ELR (cell line): ENCODE measurements at regions not wholly inside any gene's neighbourhood (a gene's known extent, or its start where the extent isn't known, plus 50 kb on each side); places are given as distances from the start of the nearest gene placed in this dataset.
A peak's percentile ranks its signal among the peaks of the same experiment; 100 is the strongest.
"Not testable (repeated sequence)": the region's sequence is repeated elsewhere in the genome, so short reads cannot be mapped to it uniquely, and the experiment has no call there.

Source experiments
- DNase-seq: peaks from one replicate; pipeline ENCODE4 v3.0.0-alpha.2; 2015; ENCODE audit warnings: low read depth

- DNase-seq, result no peak
Measured at GRCh38 chr5:105695941-105696340, 1974.8 kb downstream of the EFNA5 start.

GRCh38 chr5:105689596-105689995, 1981.1 kb downstream of the EFNA5 start:
- DNase-seq, result no peak

DNA sequence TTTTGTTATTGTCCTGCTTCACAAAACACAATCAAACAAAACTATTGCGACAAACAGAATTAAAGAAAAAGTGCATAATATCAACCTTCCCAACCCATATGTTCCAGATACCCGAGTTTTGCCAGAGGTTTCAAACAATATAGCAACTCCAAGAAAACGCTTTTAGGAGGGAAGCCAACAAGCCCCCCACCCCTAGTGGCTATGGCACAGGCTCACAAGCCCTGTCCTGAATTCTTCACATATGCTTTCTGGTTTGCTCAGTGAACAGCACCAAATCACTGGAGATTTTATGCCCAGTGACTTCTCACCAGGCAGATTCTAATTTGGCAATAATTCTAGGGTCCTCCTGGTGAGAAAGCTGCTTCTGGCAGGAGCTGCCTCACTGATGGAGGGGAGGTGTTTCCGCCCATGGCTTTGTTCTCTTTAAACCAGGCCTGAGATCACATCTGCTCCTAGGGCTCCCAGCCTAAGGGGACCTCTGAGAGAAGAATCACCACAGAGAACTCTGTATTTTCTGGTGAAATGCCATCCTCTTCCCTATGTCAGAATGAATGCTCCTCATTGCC, 1982.4 kb downstream of the EFNA5 start:
- no peak for DNase-seq

DNA sequence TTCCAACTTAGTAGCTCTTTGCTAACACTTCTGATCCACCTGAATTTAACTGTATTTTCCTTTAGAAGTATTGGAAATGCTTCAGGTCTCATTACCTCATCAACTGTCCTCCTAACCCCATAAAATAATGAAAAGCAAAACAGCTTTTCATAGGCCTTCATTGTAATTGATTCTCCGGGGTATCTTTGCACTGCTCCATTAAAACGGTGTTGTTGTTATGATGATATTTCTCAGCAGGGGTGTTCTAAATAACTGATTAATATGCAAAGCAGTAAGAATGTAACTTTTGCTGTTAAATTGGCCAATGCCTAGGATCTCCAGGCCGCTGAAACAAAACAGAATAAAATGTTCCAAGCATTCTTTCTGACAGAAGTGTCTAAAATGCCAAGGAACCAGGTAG, 1983.2 kb downstream of the EFNA5 start:
- DNase-seq, result no peak

- DNase-seq, result no peak
Measured at GRCh38 chr5:105685884-105686283, 1984.9 kb downstream of the EFNA5 start.

GRCh38 chr5:105684799-105685198, 1985.9 kb downstream of the EFNA5 start:
- no peak for DNase-seq

DNA sequence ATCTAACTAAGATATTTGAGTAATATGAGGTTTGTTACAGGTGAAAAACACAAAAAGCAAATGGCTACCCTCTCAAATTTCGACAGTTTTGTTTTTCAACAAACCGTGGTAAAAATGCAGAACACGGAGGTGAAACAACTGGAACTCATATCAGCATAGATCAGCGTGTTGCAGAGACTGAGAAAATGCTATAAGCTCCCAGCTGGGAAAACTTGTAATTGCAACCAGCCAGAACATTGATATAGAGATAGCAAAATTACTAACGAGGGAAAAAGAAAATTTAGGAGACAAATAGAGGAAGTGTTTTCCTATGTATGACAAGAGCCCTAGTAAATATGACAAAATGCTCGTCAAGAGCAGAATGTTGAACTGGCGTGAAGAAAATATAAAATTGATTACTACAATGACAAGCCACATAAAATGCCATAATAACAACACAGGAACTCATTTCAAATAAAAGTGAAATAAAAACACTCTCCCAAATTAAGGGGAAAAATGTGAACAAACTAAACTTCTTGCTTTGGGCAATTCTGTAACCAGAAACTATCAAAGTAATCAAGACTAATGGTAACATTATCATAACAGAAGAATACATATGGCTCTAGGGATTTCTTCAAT, 1989.8 kb downstream of the EFNA5 start:
- DNase-seq, result no peak

DNA sequence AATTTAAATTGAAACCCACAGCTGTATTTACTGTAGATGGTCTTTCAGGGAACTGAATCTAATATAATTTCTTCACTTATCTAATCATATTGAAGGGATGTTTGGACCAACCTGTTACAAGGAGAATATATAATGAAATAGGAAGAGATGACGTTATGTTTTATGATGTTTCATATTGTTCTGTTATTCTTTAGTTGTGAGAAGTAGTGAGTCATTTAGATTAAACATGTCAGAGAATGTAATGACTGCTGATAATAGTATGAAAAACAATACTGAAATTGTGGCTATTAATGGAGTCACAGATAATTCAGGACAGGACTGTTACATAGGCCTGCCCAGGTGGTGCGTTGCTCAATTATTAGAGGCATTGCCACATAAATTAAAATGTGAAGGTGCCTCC, 1993.4 kb downstream of the EFNA5 start:
- peak; percentile 35 for DNase-seq

DNA sequence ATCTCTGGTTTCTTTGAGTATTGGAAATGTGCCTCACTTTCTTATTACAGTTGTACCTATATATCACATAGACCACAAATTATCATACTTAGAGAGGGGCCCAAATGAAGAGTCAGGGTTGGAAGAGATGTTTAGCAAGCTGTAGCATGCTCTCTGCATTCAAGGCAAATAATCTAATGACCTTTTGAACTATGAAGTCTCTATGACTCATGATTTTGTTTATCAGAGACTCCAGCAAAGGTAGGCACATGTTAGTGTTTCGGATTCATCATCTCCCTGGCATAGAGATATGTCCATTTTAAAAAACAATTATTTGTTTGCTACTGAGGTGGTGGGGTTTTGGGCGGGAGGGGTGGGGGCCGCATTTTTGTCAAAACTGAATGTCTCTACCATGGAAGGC, 2000.1 kb downstream of the EFNA5 start:
- peak; percentile 40 for DNase-seq

DNA sequence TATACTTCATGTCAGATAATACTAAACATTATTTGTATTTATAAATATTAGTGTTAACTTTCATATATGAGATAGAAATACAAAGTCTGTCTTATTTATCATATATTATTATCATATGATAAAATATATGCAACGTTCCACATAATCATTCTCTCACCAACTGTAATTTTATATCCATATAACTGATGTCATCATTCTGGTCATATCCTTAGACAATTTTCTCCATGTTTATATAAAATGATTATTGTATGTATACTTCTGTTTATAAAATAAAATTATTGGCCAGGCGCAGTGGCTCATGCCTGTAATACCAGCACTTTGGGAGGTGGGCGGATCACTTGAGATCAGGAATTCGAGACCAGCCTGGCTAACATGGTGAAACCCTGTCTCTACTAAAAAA, 2007.1 kb downstream of the EFNA5 start:
- DNase-seq, result no peak

DNA sequence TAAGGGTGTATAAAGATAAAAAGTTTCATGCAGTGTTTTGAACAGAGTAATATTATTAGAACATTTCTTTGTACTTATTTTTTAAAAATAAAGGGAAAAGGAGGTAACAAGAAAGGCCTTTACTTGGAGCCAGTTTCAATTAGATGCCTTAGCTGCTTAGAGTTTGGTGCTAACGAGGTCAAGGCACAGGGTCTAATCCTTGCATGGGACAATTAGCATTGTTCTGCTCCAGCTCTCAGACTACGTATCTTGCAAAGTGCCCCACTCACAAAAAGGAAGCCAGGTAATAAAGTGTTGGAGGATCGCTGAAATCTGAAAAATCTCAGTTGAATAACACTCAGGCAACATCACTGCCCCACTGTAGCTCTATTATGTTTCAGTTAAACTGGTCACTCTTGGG, 2011.3 kb downstream of the EFNA5 start:
- no peak for DNase-seq

GRCh38 chr5:105640328-105640727, 2030.4 kb downstream of the EFNA5 start:
- no peak for DNase-seq

- DNase-seq, result no peak
Measured at GRCh38 chr5:105639511-105639910, 2031.2 kb downstream of the EFNA5 start.

DNA sequence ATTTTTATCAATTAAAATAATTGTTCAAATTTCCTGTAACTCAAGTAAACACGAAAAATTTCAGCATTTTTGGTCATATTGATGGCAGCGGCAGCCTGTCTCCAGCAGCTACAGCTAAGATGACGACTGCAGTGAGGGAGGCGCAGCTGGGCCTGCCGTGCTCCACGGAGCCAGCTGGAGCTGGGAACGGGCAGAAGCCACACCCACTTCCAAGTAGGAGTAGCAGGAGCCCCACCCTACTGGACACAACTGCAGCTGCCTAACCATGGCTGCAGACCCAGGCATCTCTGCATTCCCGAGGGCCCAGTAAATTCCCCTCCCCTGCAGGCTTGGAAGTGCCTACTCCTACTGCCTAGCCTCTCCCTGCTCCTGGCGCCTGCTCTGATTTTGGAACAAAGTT, 2031.7 kb downstream of the EFNA5 start:
- no peak for DNase-seq

GRCh38 chr5:105638437-105638836, 2032.3 kb downstream of the EFNA5 start:
- DNase-seq, result no peak

GRCh38 chr5:105632043-105632442, 2038.7 kb downstream of the EFNA5 start:
- DNase-seq, result no peak

- no peak for DNase-seq
Measured at GRCh38 chr5:105630803-105631202, 2039.9 kb downstream of the EFNA5 start.

DNA sequence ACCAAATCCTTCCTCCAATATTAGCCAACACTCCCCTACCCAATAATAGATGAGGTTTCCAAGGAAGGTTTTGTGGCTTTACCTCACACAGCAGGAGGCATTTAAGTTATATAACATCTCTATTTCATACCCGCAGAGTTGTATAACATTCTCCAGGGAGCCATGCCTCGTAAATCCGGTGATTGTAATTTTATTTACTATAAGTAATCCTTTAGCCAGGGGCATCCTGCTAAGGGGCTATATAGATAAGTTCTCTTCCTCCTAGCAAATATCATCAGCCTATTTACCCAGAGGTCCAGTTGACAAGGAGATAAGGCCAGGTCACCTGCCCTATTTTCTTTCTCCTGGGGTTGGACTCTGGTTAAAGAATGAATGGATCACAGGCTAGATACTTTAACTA, 2051.0 kb downstream of the EFNA5 start:
- no peak for DNase-seq

DNA sequence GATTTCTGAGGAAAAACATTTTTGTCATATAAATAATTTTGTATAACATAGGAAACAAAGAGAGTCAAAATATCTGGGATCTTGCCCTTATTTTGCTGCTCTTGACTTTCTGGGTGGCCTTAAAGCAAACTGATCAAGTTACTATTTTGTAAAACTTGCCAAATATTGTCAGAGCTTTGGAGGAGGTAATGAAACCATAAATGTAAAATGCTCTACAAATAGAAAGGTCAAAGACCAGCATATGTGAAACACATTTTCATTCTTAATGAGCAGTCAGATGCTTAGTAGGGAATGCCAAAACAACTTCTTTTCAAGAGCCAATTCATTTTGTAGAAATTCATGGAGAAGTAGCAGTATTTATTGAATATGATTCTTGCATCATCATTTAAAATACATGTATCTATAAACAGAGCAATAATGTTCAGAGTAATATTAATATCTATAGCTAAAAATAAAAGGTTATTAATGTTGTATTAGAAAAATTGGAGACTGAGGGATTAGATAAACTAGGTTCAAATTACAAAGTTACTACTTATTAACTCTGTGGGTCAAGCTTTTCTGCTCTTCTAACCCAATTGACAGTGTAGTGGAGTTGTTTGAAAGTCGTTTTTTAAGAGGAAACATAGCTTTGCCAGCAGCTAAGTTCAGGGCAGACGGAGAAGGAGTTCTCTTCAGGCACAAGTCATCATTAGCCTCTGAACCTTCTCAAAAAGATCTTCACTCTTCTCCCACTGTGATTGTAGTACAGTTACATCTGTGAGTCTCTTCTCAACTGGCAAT, 2053.1 kb downstream of the EFNA5 start:
- DNase-seq, result no peak

- DNase-seq, result no peak
Measured at GRCh38 chr5:105616599-105616998, 2054.0 kb upstream of the NUDT12 start.

- DNase-seq, result not testable (repeated sequence)
Measured at GRCh38 chr5:105602406-105602805, 2039.8 kb upstream of the NUDT12 start.

GRCh38 chr5:105593011-105593760, 2030.6 kb upstream of the NUDT12 start:
- DNase-seq, result no peak
